WTC11 (cell line): ENCODE measurements at regions not wholly inside any gene's neighbourhood (a gene's known extent, or its start where the extent isn't known, plus 50 kb on each side); places are given as distances from the start of the nearest gene placed in this dataset.

Experiments
- ATAC-seq: fragments of 200-7000 bp; cut with Tn5 transposase; 2 replicates; pipeline ENCODE4 v1.10.0; 2021; ENCODE audit warnings: mild to moderate bottlenecking, moderate library complexity
- CTCF ChIA-PET: fragments of 300-600 bp; sonication (Branson Sonifier 250); formaldehyde crosslinking; loops from one replicate; lab custom pipeline; 2021; ENCODE audit warnings: antibody characterized with exemption; lab: Charles Lee
- POLR2A ChIA-PET: fragments of 350-600 bp; sonication (Branson Sonifier 250); formaldehyde crosslinking; loops from one replicate; lab custom pipeline; 2021; ENCODE audit warnings: antibody characterized with exemption; lab: Charles Lee
- DNase-seq: peaks from one replicate; pipeline ENCODE4 v3.0.0; 2021; ENCODE audit warnings: low spot score
- H3K27ac Mint-ChIP-seq: 2 replicates; pipeline ENCODE4 v1.8.0; 2021; ENCODE audit warnings: mixed read lengths
- H3K27me3 Mint-ChIP-seq: 2 replicates; pipeline ENCODE4 v1.8.0; 2021; ENCODE audit warnings: low read depth, mild to moderate bottlenecking, moderate library complexity, mixed read lengths
- H3K36me3 Mint-ChIP-seq: 2 replicates; pipeline ENCODE4 v1.8.0; 2021; ENCODE audit warnings: mixed read lengths
- H3K4me1 Mint-ChIP-seq: 2 replicates; pipeline ENCODE4 v1.8.0; 2022; ENCODE audit warnings: mixed read lengths
- H3K4me3 Mint-ChIP-seq: 2 replicates; pipeline ENCODE4 v1.8.0; 2021; ENCODE audit warnings: mild to moderate bottlenecking, moderate library complexity, mixed read lengths
- H3K9me3 Mint-ChIP-seq: 2 replicates; pipeline ENCODE4 v1.8.0; 2021; ENCODE audit warnings: mixed read lengths
- ATF1 ChIP-seq: sonication (generic); formaldehyde crosslinking; IDR thresholded peaks from 2 replicates; pipeline ENCODE4 v1.8.1; 2023; ENCODE audit warnings: mild to moderate bottlenecking, moderate library complexity, missing genetic modification reagents
- E2F4 ChIP-seq: sonication (generic); formaldehyde crosslinking; IDR thresholded peaks from 2 replicates; pipeline ENCODE4 v1.8.1; 2022; ENCODE audit warnings: low read depth, mild to moderate bottlenecking, moderate library complexity, missing genetic modification reagents, borderline replicate concordance
- GTF2I ChIP-seq: fragments of 250-450 bp; sonication (Bioruptor Pico); conservative IDR thresholded peaks from 2 replicates; pipeline ENCODE4 v1.4.0; 2021; ENCODE audit warnings: mild to moderate bottlenecking
- JAZF1 ChIP-seq: fragments of 250-450 bp; sonication (Bioruptor Pico); IDR thresholded peaks from 2 replicates; pipeline ENCODE4 v1.9.0; 2021; ENCODE audit warnings: moderate library complexity, mild to moderate bottlenecking, inconsistent platforms
- JUN ChIP-seq: sonication (generic); formaldehyde crosslinking; IDR thresholded peaks from 2 replicates; pipeline ENCODE4 v1.8.0; 2023; ENCODE audit warnings: mild to moderate bottlenecking, missing genetic modification reagents
- KAT7 ChIP-seq: sonication (generic); formaldehyde crosslinking; IDR thresholded peaks from 2 replicates; pipeline ENCODE4 v1.8.1; 2023; ENCODE audit warnings: missing genetic modification reagents, mild to moderate bottlenecking, borderline replicate concordance
- NR3C1 ChIP-seq: sonication (generic); formaldehyde crosslinking; conservative IDR thresholded peaks from 2 replicates; pipeline ENCODE4 v1.8.1; 2023; ENCODE audit warnings: low read depth, mild to moderate bottlenecking, missing genetic modification reagents
- SMAD4 ChIP-seq: sonication (generic); formaldehyde crosslinking; IDR thresholded peaks from 2 replicates; pipeline ENCODE4 v1.8.0; 2022; ENCODE audit warnings: mild to moderate bottlenecking, missing genetic modification reagents
- SOX15 ChIP-seq: fragments of 250-450 bp; sonication (Bioruptor Pico); IDR thresholded peaks from 2 replicates; pipeline ENCODE4 v1.9.0; 2021; ENCODE audit warnings: mild to moderate bottlenecking
- TCF7 ChIP-seq: sonication (generic); formaldehyde crosslinking; IDR thresholded peaks from 2 replicates; pipeline ENCODE4 v1.8.0; 2022; ENCODE audit warnings: mild to moderate bottlenecking, low read depth, missing genetic modification reagents, moderate library complexity
- TEAD1 ChIP-seq: sonication (generic); formaldehyde crosslinking; IDR thresholded peaks from 2 replicates; pipeline ENCODE4 v1.8.0; 2022; ENCODE audit warnings: mild to moderate bottlenecking, missing genetic modification reagents
- TEAD4 ChIP-seq: sonication (generic); formaldehyde crosslinking; IDR thresholded peaks from 2 replicates; pipeline ENCODE4 v1.8.0; 2022; ENCODE audit warnings: mild to moderate bottlenecking, missing genetic modification reagents
- ZNF121 ChIP-seq: sonication (generic); formaldehyde crosslinking; IDR thresholded peaks from 2 replicates; pipeline ENCODE4 v1.8.0; 2023; ENCODE audit warnings: missing genetic modification reagents
- ZNF138 ChIP-seq: sonication (generic); formaldehyde crosslinking; conservative IDR thresholded peaks from 2 replicates; pipeline ENCODE4 v1.8.1; 2022; ENCODE audit warnings: mild to moderate bottlenecking, moderate library complexity, missing genetic modification reagents
- ZNF416 ChIP-seq: fragments of 250-450 bp; sonication (Bioruptor Pico); IDR thresholded peaks from 2 replicates; pipeline ENCODE4 v1.9.0; 2021; ENCODE audit warnings: mild to moderate bottlenecking, inconsistent platforms
- TF ChIP-seq, protein P1 (sequence below): fragments of 250-450 bp; sonication (Bioruptor Pico); IDR thresholded peaks from 2 replicates; pipeline ENCODE4 v1.9.0; 2021; ENCODE audit warnings: moderate library complexity, mild to moderate bottlenecking, inconsistent platforms, borderline replicate concordance
- TF ChIP-seq, protein P2 (sequence below): sonication (generic); formaldehyde crosslinking; IDR thresholded peaks from 2 replicates; pipeline ENCODE4 v1.8.0; 2023; ENCODE audit warnings: missing genetic modification reagents
- TF ChIP-seq, protein P3 (sequence below): sonication (generic); formaldehyde crosslinking; IDR thresholded peaks from 2 replicates; pipeline ENCODE4 v1.8.1; 2023; ENCODE audit warnings: mild to moderate bottlenecking, missing genetic modification reagents, borderline replicate concordance
- TF ChIP-seq, protein P4 (sequence below): sonication (generic); formaldehyde crosslinking; IDR thresholded peaks from 2 replicates; pipeline ENCODE4 v1.8.0; 2022; ENCODE audit warnings: mild to moderate bottlenecking, missing genetic modification reagents
- TF ChIP-seq, protein P5 (sequence below): sonication (generic); formaldehyde crosslinking; IDR thresholded peaks from 2 replicates; pipeline ENCODE4 v1.8.1; 2023; ENCODE audit warnings: mild to moderate bottlenecking, moderate library complexity, missing genetic modification reagents
- TF ChIP-seq, protein P6 (sequence below): fragments of 250-450 bp; sonication (Bioruptor Pico); IDR thresholded peaks from 2 replicates; pipeline ENCODE4 v1.9.0; 2021; ENCODE audit warnings: mild to moderate bottlenecking

- H3K27me3 Mint-ChIP-seq, result no peaks in the 10 kb centered on the region; the same call in 1 of the 2 replicates
- H3K27ac Mint-ChIP-seq, result no peak overlapping the region
- H3K36me3 Mint-ChIP-seq, result no peaks in the 10 kb centered on the region
- TF ChIP-seq SMAD4 (CRISPR knock-in tag) (no peak), ATF1 (CRISPR knock-in tag) (no peak), SOX15 (CRISPR knock-in tag) (no peak), TEAD1 (CRISPR knock-in tag) (no peak)
- POLR2A ChIA-PET, result interaction anchor here (0.7 kb wide), 1 partner anchor 411 kb away, joined by 5 read pairs; no protein-coding TSS in a partner anchor
- no peak for DNase-seq
- H3K4me1 Mint-ChIP-seq, result peaks cover 3% of the 10 kb centered on the region; the same call in 1 of the 2 replicates
- CTCF ChIA-PET, result interaction anchor here (1.1 kb wide), 1 partner anchor 13 kb away, joined by 3 read pairs; no protein-coding TSS in a partner anchor
- H3K4me3 Mint-ChIP-seq, result no peak overlapping the region
- peaks cover 11% of the 10 kb centered on the region for H3K9me3 Mint-ChIP-seq
- peak; percentile 80 for ATAC-seq
These were observed 302.5 kb upstream of the GADL1 start for GRCh38 chr3:31196881-31197364.

DNA sequence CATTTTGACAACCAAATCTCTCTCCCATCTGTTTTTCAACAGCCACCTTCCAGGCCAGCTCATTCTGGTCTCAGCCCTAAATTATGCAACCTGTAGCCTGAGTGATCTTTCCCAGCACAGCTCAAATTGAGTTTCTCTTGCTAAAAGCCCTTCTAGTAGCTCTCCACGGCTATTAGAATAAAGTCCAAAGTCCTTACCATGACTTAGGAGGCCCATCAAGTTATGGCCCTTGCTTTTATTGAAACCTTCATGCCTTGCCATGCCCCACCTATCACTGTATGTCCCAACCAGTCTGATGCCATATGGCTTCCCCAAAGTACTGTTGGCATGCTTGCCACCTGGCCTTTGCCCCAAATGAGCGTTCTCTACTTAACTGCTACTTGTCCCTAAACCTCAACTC, 303.5 kb upstream of the GADL1 start:
- TF ChIP-seq, protein P1, sequence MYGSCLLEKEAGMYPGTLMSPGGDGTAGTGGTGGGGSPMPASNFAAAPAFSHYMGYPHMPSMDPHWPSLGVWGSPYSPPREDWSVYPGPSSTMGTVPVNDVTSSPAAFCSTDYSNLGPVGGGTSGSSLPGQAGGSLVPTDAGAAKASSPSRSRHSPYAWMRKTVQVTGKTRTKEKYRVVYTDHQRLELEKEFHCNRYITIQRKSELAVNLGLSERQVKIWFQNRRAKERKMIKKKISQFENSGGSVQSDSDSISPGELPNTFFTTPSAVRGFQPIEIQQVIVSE (CRISPR knock-in tag), result no peak
- TF ChIP-seq, protein P2, sequence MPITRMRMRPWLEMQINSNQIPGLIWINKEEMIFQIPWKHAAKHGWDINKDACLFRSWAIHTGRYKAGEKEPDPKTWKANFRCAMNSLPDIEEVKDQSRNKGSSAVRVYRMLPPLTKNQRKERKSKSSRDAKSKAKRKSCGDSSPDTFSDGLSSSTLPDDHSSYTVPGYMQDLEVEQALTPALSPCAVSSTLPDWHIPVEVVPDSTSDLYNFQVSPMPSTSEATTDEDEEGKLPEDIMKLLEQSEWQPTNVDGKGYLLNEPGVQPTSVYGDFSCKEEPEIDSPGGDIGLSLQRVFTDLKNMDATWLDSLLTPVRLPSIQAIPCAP (CRISPR knock-in tag), result no peak
- TF ChIP-seq JAZF1 (CRISPR knock-in tag) (no peak), E2F4 (CRISPR knock-in tag) (no peak), TCF7 (no peak), NR3C1 (CRISPR knock-in tag) (no peak), ZNF121 (CRISPR knock-in tag) (no peak), TEAD4 (CRISPR knock-in tag) (no peak), GTF2I (CRISPR knock-in tag) (no peak), ZNF138 (CRISPR knock-in tag) (no peak), KAT7 (no peak), ZNF416 (no peak), JUN (CRISPR knock-in tag) (no peak)
- TF ChIP-seq, protein P3, sequence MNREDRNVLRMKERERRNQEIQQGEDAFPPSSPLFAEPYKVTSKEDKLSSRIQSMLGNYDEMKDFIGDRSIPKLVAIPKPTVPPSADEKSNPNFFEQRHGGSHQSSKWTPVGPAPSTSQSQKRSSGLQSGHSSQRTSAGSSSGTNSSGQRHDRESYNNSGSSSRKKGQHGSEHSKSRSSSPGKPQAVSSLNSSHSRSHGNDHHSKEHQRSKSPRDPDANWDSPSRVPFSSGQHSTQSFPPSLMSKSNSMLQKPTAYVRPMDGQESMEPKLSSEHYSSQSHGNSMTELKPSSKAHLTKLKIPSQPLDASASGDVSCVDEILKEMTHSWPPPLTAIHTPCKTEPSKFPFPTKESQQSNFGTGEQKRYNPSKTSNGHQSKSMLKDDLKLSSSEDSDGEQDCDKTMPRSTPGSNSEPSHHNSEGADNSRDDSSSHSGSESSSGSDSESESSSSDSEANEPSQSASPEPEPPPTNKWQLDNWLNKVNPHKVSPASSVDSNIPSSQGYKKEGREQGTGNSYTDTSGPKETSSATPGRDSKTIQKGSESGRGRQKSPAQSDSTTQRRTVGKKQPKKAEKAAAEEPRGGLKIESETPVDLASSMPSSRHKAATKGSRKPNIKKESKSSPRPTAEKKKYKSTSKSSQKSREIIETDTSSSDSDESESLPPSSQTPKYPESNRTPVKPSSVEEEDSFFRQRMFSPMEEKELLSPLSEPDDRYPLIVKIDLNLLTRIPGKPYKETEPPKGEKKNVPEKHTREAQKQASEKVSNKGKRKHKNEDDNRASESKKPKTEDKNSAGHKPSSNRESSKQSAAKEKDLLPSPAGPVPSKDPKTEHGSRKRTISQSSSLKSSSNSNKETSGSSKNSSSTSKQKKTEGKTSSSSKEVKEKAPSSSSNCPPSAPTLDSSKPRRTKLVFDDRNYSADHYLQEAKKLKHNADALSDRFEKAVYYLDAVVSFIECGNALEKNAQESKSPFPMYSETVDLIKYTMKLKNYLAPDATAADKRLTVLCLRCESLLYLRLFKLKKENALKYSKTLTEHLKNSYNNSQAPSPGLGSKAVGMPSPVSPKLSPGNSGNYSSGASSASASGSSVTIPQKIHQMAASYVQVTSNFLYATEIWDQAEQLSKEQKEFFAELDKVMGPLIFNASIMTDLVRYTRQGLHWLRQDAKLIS (CRISPR knock-in tag), result no peak
- TF ChIP-seq, protein P4, sequence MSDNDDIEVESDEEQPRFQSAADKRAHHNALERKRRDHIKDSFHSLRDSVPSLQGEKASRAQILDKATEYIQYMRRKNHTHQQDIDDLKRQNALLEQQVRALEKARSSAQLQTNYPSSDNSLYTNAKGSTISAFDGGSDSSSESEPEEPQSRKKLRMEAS (CRISPR knock-in tag), result no peak
- TF ChIP-seq, protein P5, sequence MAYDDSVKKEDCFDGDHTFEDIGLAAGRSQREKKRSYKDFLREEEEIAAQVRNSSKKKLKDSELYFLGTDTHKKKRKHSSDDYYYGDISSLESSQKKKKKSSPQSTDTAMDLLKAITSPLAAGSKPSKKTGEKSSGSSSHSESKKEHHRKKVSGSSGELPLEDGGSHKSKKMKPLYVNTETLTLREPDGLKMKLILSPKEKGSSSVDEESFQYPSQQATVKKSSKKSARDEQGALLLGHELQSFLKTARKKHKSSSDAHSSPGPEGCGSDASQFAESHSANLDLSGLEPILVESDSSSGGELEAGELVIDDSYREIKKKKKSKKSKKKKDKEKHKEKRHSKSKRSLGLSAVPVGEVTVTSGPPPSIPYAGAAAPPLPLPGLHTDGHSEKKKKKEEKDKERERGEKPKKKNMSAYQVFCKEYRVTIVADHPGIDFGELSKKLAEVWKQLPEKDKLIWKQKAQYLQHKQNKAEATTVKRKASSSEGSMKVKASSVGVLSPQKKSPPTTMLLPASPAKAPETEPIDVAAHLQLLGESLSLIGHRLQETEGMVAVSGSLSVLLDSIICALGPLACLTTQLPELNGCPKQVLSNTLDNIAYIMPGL, result no peak
- TF ChIP-seq, protein P6, sequence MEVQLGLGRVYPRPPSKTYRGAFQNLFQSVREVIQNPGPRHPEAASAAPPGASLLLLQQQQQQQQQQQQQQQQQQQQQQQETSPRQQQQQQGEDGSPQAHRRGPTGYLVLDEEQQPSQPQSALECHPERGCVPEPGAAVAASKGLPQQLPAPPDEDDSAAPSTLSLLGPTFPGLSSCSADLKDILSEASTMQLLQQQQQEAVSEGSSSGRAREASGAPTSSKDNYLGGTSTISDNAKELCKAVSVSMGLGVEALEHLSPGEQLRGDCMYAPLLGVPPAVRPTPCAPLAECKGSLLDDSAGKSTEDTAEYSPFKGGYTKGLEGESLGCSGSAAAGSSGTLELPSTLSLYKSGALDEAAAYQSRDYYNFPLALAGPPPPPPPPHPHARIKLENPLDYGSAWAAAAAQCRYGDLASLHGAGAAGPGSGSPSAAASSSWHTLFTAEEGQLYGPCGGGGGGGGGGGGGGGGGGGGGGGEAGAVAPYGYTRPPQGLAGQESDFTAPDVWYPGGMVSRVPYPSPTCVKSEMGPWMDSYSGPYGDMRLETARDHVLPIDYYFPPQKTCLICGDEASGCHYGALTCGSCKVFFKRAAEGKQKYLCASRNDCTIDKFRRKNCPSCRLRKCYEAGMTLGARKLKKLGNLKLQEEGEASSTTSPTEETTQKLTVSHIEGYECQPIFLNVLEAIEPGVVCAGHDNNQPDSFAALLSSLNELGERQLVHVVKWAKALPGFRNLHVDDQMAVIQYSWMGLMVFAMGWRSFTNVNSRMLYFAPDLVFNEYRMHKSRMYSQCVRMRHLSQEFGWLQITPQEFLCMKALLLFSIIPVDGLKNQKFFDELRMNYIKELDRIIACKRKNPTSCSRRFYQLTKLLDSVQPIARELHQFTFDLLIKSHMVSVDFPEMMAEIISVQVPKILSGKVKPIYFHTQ, result no peak
- Mint-ChIP-seq H3K36me3 (no peaks in the 10 kb centered on the region), H3K9me3 (peaks cover 8% of the 10 kb centered on the region), H3K27ac (no peak overlapping the region), H3K27me3 (no peaks in the 10 kb centered on the region), H3K4me3 (no peak overlapping the region), H3K4me1 (peaks cover 3% of the 10 kb centered on the region; the same call in 1 of the 2 replicates)
- ATAC-seq (no peak), DNase-seq (no peak)
- CTCF ChIA-PET, result interaction anchor here (1.1 kb wide), 1 partner anchor 12 kb away, joined by 3 read pairs; no protein-coding TSS in a partner anchor
- POLR2A ChIA-PET, result interaction anchor here (0.7 kb wide), 1 partner anchor 412 kb away, joined by 5 read pairs; no protein-coding TSS in a partner anchor
